Activated CD4-positive, alpha-beta memory T cell treated with anti-CD3 and anti-CD28 coated beads, Interleukin-2, amount 10 ng/mL, durations not matched to agents 7 days and 5 days (primary cell): ENCODE measurements at regions not wholly inside any gene's neighbourhood (a gene's known extent, or its start where the extent isn't known, plus 50 kb on each side); places are given as distances from the start of the nearest gene placed in this dataset.

Experiments used
- CTCF ChIA-PET: fragments of 350-600 bp; sonication (Branson Sonifier 250); formaldehyde crosslinking; loops from one replicate; lab custom pipeline; 2021; ENCODE audit warnings: antibody characterized with exemption, inconsistent platforms; lab: Charles Lee
- POLR2A ChIA-PET: fragments of 350-600 bp; sonication (Branson Sonifier 250); formaldehyde crosslinking; loops from one replicate; lab custom pipeline; 2021; ENCODE audit warnings: antibody characterized with exemption; lab: Charles Lee
- DNase-seq: peaks from one replicate; pipeline ENCODE4 v3.0.0-alpha.2; 2020
- H3K27ac Mint-ChIP-seq: one replicate; pipeline ENCODE4 v1.8.0; 2021; ENCODE audit warnings: mild to moderate bottlenecking, mixed read lengths
- H3K27me3 Mint-ChIP-seq: one replicate; pipeline ENCODE4 v1.8.0; 2021; ENCODE audit warnings: mixed read lengths
- H3K36me3 Mint-ChIP-seq: one replicate; pipeline ENCODE4 v1.8.0; 2021; ENCODE audit warnings: low read depth, mixed read lengths
- H3K4me1 Mint-ChIP-seq: one replicate; pipeline ENCODE4 v1.8.0; 2021; ENCODE audit warnings: mixed read lengths
- H3K4me3 Mint-ChIP-seq: one replicate; pipeline ENCODE4 v1.8.0; 2021; ENCODE audit warnings: mild to moderate bottlenecking, mixed read lengths
- H3K9me3 Mint-ChIP-seq: one replicate; pipeline ENCODE4 v1.8.0; 2021; ENCODE audit warnings: mixed read lengths

DNA sequence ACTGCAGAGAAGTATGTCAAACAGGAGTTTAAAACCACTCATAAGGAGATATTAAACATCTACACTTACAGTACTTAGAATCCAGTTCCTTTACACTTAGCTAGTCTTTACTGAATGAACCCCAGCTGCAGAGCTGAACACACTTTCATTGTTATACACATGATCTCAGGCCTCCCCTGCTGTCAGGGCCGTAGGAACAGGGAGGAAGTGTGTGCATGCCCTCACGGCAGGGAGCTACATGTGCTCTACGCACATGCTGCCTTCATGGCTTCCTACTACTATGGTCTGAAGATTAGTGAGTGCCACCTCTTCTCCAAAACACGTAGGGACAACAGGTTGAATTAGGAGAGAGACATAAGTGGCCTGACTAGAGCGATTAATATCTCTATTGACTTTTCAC lies 191.5 kb downstream of the SIPA1L2 start:
- H3K4me3 Mint-ChIP-seq: no peak overlapping the region
- H3K9me3 Mint-ChIP-seq: no peaks in the 10 kb centered on the region
- H3K36me3 Mint-ChIP-seq: no peaks in the 10 kb centered on the region
- H3K4me1 Mint-ChIP-seq: no peaks in the 10 kb centered on the region
- ChIA-PET POLR2A (no interaction called here), CTCF (no interaction called here)
- DNase-seq: no peak
- H3K27ac Mint-ChIP-seq: no peak overlapping the region
- H3K27me3 Mint-ChIP-seq: no peaks in the 10 kb centered on the region

- H3K4me3 Mint-ChIP-seq: no peak overlapping the region
- no peaks in the 10 kb centered on the region for H3K36me3 Mint-ChIP-seq
- ChIA-PET POLR2A (no interaction called here), CTCF (interaction anchor here (0.6 kb wide), 1 partner anchor 9 kb away, joined by 4 read pairs; no protein-coding TSS in a partner anchor)
- no peak for DNase-seq
- no peaks in the 10 kb centered on the region for H3K9me3 Mint-ChIP-seq
- H3K27ac Mint-ChIP-seq: no peak overlapping the region
- H3K27me3 Mint-ChIP-seq: no peaks in the 10 kb centered on the region
- no peaks in the 10 kb centered on the region for H3K4me1 Mint-ChIP-seq
These were observed 192.4 kb downstream of the SIPA1L2 start for GRCh38 chr1:232437510-232437909.

- POLR2A ChIA-PET: no interaction called here
- Mint-ChIP-seq H3K4me1 (no peaks in the 10 kb centered on the region), H3K4me3 (no peak overlapping the region), H3K27ac (no peak overlapping the region), H3K27me3 (no peaks in the 10 kb centered on the region), H3K36me3 (no peaks in the 10 kb centered on the region), H3K9me3 (no peaks in the 10 kb centered on the region)
- DNase-seq: no peak
- CTCF ChIA-PET: no interaction called here
These were observed 194.2 kb downstream of the SIPA1L2 start for GRCh38 chr1:232435729-232436128.

- Mint-ChIP-seq H3K36me3 (no peaks in the 10 kb centered on the region), H3K4me3 (no peak overlapping the region), H3K27me3 (no peaks in the 10 kb centered on the region)
These were observed 197.6 kb downstream of the SIPA1L2 start for GRCh38 chr1:232432313-232432712.

GRCh38 chr1:232431748-232432147 lies 198.2 kb downstream of the SIPA1L2 start:
- no peaks in the 10 kb centered on the region for H3K27me3 Mint-ChIP-seq

More at GRCh38 chr1:232432313-232432712, 197.6 kb downstream of the SIPA1L2 start:
- H3K4me1 Mint-ChIP-seq: no peaks in the 10 kb centered on the region
- no peak for DNase-seq
- ChIA-PET POLR2A (no interaction called here), CTCF (no interaction called here)
- no peak overlapping the region for H3K27ac Mint-ChIP-seq
- H3K9me3 Mint-ChIP-seq: no peaks in the 10 kb centered on the region

GRCh38 chr1:232431326-232431725 lies 198.6 kb downstream of the SIPA1L2 start:
- no peak for DNase-seq
- ChIA-PET CTCF (no interaction called here), POLR2A (no interaction called here)
- H3K4me3 Mint-ChIP-seq: no peak overlapping the region
- no peaks in the 10 kb centered on the region for H3K9me3 Mint-ChIP-seq
- no peaks in the 10 kb centered on the region for H3K4me1 Mint-ChIP-seq
- no peak overlapping the region for H3K27ac Mint-ChIP-seq
- H3K36me3 Mint-ChIP-seq: no peaks in the 10 kb centered on the region
- no peaks in the 10 kb centered on the region for H3K27me3 Mint-ChIP-seq

More at GRCh38 chr1:232431748-232432147, 198.2 kb downstream of the SIPA1L2 start:
- no peaks in the 10 kb centered on the region for H3K36me3 Mint-ChIP-seq
- POLR2A ChIA-PET: no interaction called here
- no peaks in the 10 kb centered on the region for H3K4me1 Mint-ChIP-seq
- no peak for DNase-seq
- H3K4me3 Mint-ChIP-seq: no peak overlapping the region
- CTCF ChIA-PET: no interaction called here
- no peak overlapping the region for H3K27ac Mint-ChIP-seq
- H3K9me3 Mint-ChIP-seq: no peaks in the 10 kb centered on the region

- no peak for DNase-seq
- ChIA-PET POLR2A (no interaction called here), CTCF (no interaction called here)
- no peak overlapping the region for H3K4me3 Mint-ChIP-seq
- no peaks in the 10 kb centered on the region for H3K9me3 Mint-ChIP-seq
- H3K36me3 Mint-ChIP-seq: no peaks in the 10 kb centered on the region
- no peak overlapping the region for H3K27ac Mint-ChIP-seq
- no peaks in the 10 kb centered on the region for H3K27me3 Mint-ChIP-seq
- no peaks in the 10 kb centered on the region for H3K4me1 Mint-ChIP-seq
These were observed 199.5 kb downstream of the SIPA1L2 start for GRCh38 chr1:232430467-232430866.

DNA sequence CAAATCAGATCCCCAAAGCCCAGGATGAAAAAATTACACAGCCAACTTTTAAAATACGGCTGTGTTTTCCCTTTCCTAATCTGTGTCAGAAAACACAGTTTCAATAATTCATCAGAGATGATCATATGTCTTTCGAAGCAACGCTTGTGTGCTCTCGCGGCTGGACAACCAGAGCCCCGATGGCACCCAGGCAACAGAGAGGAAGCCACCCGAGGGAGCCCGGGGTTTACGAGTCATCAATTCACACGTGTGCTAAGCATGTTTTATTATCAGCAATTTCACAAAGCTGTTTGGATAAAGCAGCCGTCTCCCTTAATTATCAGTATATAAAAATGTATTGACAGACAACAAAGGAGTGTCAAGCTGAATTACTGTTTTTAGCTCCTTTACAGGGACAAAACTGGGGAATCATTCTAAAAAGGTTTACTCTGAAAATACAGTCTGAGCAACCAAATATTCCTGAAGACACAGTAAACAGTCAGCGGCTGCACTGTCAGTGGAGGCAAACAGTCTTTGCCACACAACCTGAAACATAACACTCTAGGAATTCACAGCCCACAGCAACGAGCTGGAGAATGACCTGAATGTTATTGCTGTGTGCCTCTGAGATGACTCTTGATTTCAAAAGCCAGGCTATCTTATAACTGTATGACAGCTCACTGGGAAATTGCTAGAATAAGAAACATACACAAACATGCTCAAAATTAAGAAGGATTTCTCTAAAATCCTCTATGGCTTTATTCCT lies 201.0 kb downstream of the SIPA1L2 start:
- H3K4me1 Mint-ChIP-seq: no peaks in the 10 kb centered on the region
- CTCF ChIA-PET: interaction anchor here (0.6 to 0.8 kb wide), 4 partner anchors 8 to 430 kb away, joined by 3 to 6 read pairs (median 4); no protein-coding TSS in a partner anchor

DNA sequence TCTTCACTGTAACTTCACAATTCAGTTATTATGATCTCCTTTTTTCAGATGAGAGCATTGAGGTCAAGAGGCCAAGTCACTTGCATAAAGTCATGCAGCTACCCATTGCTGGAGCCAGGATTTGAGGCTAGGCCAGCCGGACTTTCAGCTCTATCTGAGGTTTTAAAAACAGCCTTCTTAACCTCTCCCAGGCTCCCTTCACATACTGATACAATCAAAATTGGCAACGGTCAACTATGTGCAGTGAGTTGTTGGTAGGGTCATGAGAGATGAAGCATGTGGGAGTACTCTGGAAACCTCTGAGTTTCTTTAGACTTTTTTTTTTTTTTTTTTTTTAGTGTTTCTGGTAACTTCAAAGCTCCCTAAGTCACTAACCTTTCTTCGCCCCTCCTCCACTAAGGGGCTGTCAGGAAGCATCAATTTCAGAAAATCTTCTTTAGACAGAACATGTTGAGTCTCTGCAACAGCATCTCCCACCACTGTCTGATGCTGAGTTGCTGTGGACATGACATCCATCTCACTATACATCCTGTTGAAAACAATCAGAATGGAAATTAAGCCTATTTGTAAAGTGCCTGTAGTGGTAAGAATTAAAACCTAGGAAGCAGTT lies 201.8 kb downstream of the SIPA1L2 start:
- Mint-ChIP-seq H3K4me3 (no peak overlapping the region), H3K9me3 (no peaks in the 10 kb centered on the region), H3K27ac (no peak overlapping the region), H3K4me1 (no peaks in the 10 kb centered on the region), H3K36me3 (no peaks in the 10 kb centered on the region), H3K27me3 (no peaks in the 10 kb centered on the region)
- CTCF ChIA-PET: interaction anchor here (0.6 to 1.1 kb wide), 3 partner anchors 9 to 431 kb away, joined by 3 to 6 read pairs (median 4); no protein-coding TSS in a partner anchor
- POLR2A ChIA-PET: no interaction called here
- DNase-seq: no peak

More for the DNA sequence above, 201.0 kb downstream of the SIPA1L2 start:
- H3K9me3 Mint-ChIP-seq: no peaks in the 10 kb centered on the region
- POLR2A ChIA-PET: no interaction called here
- no peaks in the 10 kb centered on the region for H3K36me3 Mint-ChIP-seq
- DNase-seq: no peak
- H3K27ac Mint-ChIP-seq: no peak overlapping the region
- H3K4me3 Mint-ChIP-seq: no peak overlapping the region
- no peaks in the 10 kb centered on the region for H3K27me3 Mint-ChIP-seq

DNA sequence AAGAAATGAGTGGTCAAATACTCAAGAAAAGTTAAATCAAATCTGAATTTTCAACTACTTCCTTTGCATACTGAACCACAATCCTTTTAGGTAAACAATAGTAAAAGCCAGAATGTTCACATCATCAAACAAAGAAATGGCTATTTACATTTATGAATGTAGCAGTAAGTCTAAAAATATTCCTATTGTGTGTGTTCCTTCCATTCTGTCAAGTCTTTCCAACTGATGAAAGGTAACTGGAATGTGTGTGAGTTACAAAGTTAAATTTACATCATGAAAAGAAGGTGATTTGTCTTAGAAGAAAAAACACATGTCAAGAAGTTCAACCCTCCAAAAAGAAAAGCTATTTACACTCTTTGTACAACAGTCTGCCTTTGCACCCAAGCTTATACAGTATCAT lies 203.1 kb downstream of the SIPA1L2 start:
- no peaks in the 10 kb centered on the region for H3K27me3 Mint-ChIP-seq
- H3K4me1 Mint-ChIP-seq: peaks cover 4% of the 10 kb centered on the region
- H3K27ac Mint-ChIP-seq: no peak overlapping the region
- H3K36me3 Mint-ChIP-seq: no peaks in the 10 kb centered on the region
- H3K9me3 Mint-ChIP-seq: no peaks in the 10 kb centered on the region
- no peak overlapping the region for H3K4me3 Mint-ChIP-seq
- no peak for DNase-seq
- ChIA-PET POLR2A (no interaction called here), CTCF (no interaction called here)

DNA sequence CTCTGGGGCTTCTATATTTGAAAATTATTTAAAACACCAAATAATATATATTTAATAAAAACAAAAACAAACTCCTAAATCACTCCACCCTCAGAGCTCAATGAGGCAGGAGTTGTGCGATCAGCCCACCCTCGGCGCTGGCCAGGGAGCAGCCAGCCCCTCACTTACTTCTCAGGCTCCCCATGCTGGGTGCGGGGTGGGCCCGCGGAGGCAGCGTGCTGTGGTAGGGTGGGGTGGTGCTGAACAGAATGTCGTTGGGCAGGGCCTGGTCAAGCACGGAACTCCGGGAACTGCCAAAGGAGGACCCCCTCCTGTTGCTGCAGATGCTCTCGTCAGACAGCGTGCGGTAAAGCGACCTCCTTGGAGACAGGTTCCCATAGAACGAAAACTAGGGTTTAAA lies 204.5 kb downstream of the SIPA1L2 start:
- ChIA-PET POLR2A (no interaction called here), CTCF (no interaction called here)
- Mint-ChIP-seq H3K27me3 (no peaks in the 10 kb centered on the region), H3K36me3 (no peaks in the 10 kb centered on the region), H3K4me3 (no peak overlapping the region), H3K9me3 (no peaks in the 10 kb centered on the region), H3K27ac (no peak overlapping the region), H3K4me1 (peaks cover 6% of the 10 kb centered on the region)
- DNase-seq: no peak

DNA sequence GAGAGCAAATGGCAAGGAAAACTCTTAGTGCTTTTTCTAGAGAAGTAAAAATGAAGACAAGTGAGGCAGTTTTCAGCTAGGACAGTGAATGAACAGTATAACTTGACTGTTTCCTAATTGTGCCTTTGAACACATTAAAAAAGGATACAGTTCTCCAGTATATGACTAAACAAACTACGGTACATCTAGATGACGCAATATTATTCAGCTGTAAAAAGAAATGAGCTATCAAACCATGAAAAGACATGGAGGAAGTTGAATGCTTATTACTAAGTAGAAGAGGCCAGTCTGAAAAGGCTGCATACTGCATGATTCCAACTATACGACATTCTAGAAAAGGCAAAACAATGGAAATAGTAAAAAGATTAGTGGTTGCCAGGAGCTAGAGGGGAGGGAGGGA lies 206.3 kb downstream of the SIPA1L2 start:
- Mint-ChIP-seq H3K9me3 (no peaks in the 10 kb centered on the region), H3K4me3 (no peak overlapping the region), H3K4me1 (peaks cover 6% of the 10 kb centered on the region), H3K27me3 (no peaks in the 10 kb centered on the region), H3K27ac (no peak overlapping the region), H3K36me3 (no peaks in the 10 kb centered on the region)
- no peak for DNase-seq
- ChIA-PET CTCF (no interaction called here), POLR2A (no interaction called here)

DNA sequence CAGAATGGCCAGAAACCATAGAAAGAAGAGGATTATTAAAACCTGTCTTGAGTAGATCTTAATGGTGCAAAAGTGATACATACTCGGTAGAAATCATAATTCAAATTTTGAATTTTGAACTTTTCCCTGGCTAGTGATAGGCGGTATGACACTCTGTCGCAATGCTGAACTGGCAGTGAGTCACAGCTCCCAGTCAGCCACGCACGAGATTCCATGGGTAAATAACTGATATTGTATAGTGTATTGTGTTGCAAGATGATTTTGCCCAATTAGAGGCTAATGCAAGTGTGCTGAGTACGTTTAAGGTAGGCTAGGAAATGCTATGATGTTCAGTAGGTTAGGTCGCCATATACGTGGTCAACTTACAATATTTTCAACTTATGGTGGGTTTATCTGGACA lies 207.0 kb downstream of the SIPA1L2 start:
- Mint-ChIP-seq H3K9me3 (no peaks in the 10 kb centered on the region), H3K36me3 (no peaks in the 10 kb centered on the region), H3K27ac (no peak overlapping the region), H3K4me3 (no peak overlapping the region), H3K27me3 (no peaks in the 10 kb centered on the region), H3K4me1 (peaks cover 6% of the 10 kb centered on the region)
- POLR2A ChIA-PET: no interaction called here
- no peak for DNase-seq
- CTCF ChIA-PET: no interaction called here

DNA sequence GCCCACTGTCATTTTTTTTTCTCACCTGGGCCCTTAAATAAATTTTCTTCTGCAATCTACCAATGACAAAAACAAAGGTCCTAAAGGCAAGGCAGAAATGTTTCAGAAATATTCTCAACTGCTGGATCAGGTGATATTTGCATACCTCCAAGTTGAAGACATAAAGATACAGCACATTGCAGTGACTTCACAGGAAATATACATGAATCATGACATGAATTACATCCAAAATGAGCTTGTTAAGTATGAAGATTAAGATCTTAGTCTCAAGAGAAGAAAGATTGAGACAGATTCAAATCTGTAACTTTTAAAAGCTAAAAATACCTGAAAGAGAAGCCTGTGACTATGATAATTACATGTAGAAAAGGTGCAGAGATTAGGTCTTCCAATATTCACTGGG lies 207.8 kb downstream of the SIPA1L2 start:
- H3K4me1 Mint-ChIP-seq: peaks cover 6% of the 10 kb centered on the region
- POLR2A ChIA-PET: no interaction called here
- H3K9me3 Mint-ChIP-seq: no peaks in the 10 kb centered on the region
- H3K27ac Mint-ChIP-seq: no peak overlapping the region
- H3K4me3 Mint-ChIP-seq: no peak overlapping the region
- CTCF ChIA-PET: no interaction called here
- DNase-seq: no peak
- no peaks in the 10 kb centered on the region for H3K27me3 Mint-ChIP-seq
- H3K36me3 Mint-ChIP-seq: no peaks in the 10 kb centered on the region
